ENCODE measurements at regions not wholly inside any gene's neighbourhood (a gene's known extent, or its start where the extent isn't known, plus 50 kb on each side); places are given as distances from the start of the nearest gene placed in this dataset.

- H2BK20ac ChIP-seq (ENCODE audit: low read length) = no peak overlapping the region
- no peak overlapping the region for H3K9ac ChIP-seq (replicated peaks in 1 of 4; ENCODE audit: extremely low read depth in 1 of 4, low read depth in 3 of 4, low read length in 3 of 4)
- no peaks in the 10 kb centered on the region for H3K79me2 ChIP-seq (ENCODE audit: control insufficient read depth in 1 of 2, insufficient read depth in 2 of 2, low read length in 2 of 2)
- H2AFZ ChIP-seq (ENCODE audit: low read length) = no peak overlapping the region
- H3K14ac ChIP-seq (ENCODE audit: insufficient read length) = no peak overlapping the region
- no peak overlapping the region for H2BK5ac ChIP-seq (ENCODE audit: low read depth, low read length)
- no peak overlapping the region for H2BK15ac ChIP-seq (ENCODE audit: low read length)
- no peak overlapping the region for H2AK5ac ChIP-seq (ENCODE audit: low read depth, low read length)
- no peak overlapping the region for H3K56ac ChIP-seq (replicated peaks; ENCODE audit: insufficient read length, low read depth, low read length)
- H3K27ac ChIP-seq (ENCODE audit: low read depth, low read length) = no peak overlapping the region
- H3K4ac ChIP-seq (replicated peaks; ENCODE audit: insufficient read length, low read depth, low read length) = no peak overlapping the region
- H3K36me3 ChIP-seq (ENCODE audit: control insufficient read depth in 2 of 4, insufficient read depth in 4 of 4, low read length in 3 of 4) = no peaks in the 10 kb centered on the region
- no peaks in the 10 kb centered on the region for H3K4me1 ChIP-seq (replicated peaks in 1 of 4; ENCODE audit: control insufficient read depth in 3 of 4, insufficient read depth in 4 of 4, low read length in 3 of 4)
- H3K23ac ChIP-seq (ENCODE audit: insufficient read length) = no peak overlapping the region
- H4K5ac ChIP-seq (ENCODE audit: insufficient read length, low read depth, low read length) = no peak overlapping the region
- POLR2A ChIA-PET (ENCODE audit: partially characterized antibody) = no interaction called here
- no peak overlapping the region for H3K4me2 ChIP-seq (ENCODE audit: insufficient read depth in 1 of 2, low read depth in 2 of 2, low read length in 2 of 2)
- H4K20me1 ChIP-seq (replicated peaks in 1 of 2; ENCODE audit: control insufficient read depth in 1 of 2, insufficient read depth in 2 of 2, low read length in 2 of 2) = no peaks in the 10 kb centered on the region
- no peak overlapping the region for H3K4me3 ChIP-seq (ENCODE audit: extremely low read depth in 1 of 4, insufficient read depth in 2 of 4, low read depth in 3 of 4, low read length in 4 of 4)
- no peaks in the 10 kb centered on the region for H3K79me1 ChIP-seq (ENCODE audit: low read depth, low read length)
- H3K27me3 ChIP-seq (replicated peaks in 1 of 4; ENCODE audit: control insufficient read depth in 3 of 4, extremely low read depth in 1 of 4, insufficient read depth in 3 of 4, low read length in 3 of 4) = no peaks in the 10 kb centered on the region
- no peaks in the 10 kb centered on the region for H3K23me2 ChIP-seq (ENCODE audit: low read depth, low read length)
- H3K18ac ChIP-seq (ENCODE audit: extremely low read depth, low read length) = no peak overlapping the region
- FAIRE-seq (no peak), DNase-seq (ENCODE audit: low read depth in 1 of 2, low spot score in 2 of 2) (no peak)
- H4K91ac ChIP-seq (replicated peaks; ENCODE audit: insufficient read length, low read length) = no peak overlapping the region
- H2BK120ac ChIP-seq (replicated peaks; ENCODE audit: low read depth, low read length) = no peak overlapping the region
- no peak overlapping the region for H4K8ac ChIP-seq (ENCODE audit: extremely low read depth, insufficient read depth, low read length)
- H3K9me3 ChIP-seq (ENCODE audit: insufficient read depth in 2 of 2, low read depth in 1 of 2, low read length in 1 of 2) = no peaks in the 10 kb centered on the region
- CTCF ChIA-PET (ENCODE audit: partially characterized antibody) = interaction anchor here (1.7 kb wide), 1 partner anchor 94 kb away, joined by 4 read pairs; no protein-coding TSS in a partner anchor
- H2BK12ac ChIP-seq (ENCODE audit: low read depth, low read length) = no peak overlapping the region
- TF ChIP-seq POLR2A (IDR thresholded peaks at IDR 0.05; ENCODE audit: control extremely low read depth in 1 of 2, low read depth in 2 of 2, low read length in 2 of 2) = no peak
- no peak for TF ChIP-seq TEAD4 (IDR thresholded peaks at IDR 0.05; ENCODE audit: low read depth, low read length)
- no peak for TF ChIP-seq ZNF274 (IDR thresholded peaks at IDR 0.05; ENCODE audit: borderline replicate concordance, extremely low read depth, low read length)
- TF ChIP-seq PHF8 (conservative IDR thresholded peaks at IDR 0.05; ENCODE audit: low read depth, low read length) = no peak
- no peak for TF ChIP-seq EGR1 (IDR thresholded peaks at IDR 0.05; ENCODE audit: borderline replicate concordance, low read depth, low read length)
- no peak for TF ChIP-seq CTBP2 (IDR thresholded peaks at IDR 0.05; ENCODE audit: borderline replicate concordance, insufficient read depth, insufficient read length, low read length)
- no peak for TF ChIP-seq RFX5 (IDR thresholded peaks at IDR 0.05; ENCODE audit: borderline replicate concordance, low read depth, low read length)
- no peak for TF ChIP-seq POLR2AphosphoS5 (IDR thresholded peaks at IDR 0.05; ENCODE audit: low read depth, low read length)
- no peak for TF ChIP-seq GTF2F1 (IDR thresholded peaks at IDR 0.05; ENCODE audit: borderline replicate concordance, low read depth, low read length)
- TF ChIP-seq KDM4A (IDR thresholded peaks at IDR 0.05; ENCODE audit: low read depth, low read length, severe bottlenecking) = no peak
- no peak for TF ChIP-seq SIN3A (conservative IDR thresholded peaks at IDR 0.05 in 1 of 2, IDR thresholded peaks at IDR 0.05 in 1 of 2; ENCODE audit: low read depth in 1 of 2, low read length in 2 of 2)
- no peak for TF ChIP-seq FOSL1 (IDR thresholded peaks at IDR 0.05; ENCODE audit: insufficient read depth, low read depth, low read length)
- no peak for TF ChIP-seq SP4 (IDR thresholded peaks at IDR 0.05; ENCODE audit: low read length)
- TF ChIP-seq TAF1 (IDR thresholded peaks at IDR 0.05; ENCODE audit: low read depth, low read length) = no peak
- no peak for TF ChIP-seq NANOG (IDR thresholded peaks at IDR 0.05; ENCODE audit: insufficient read depth, low read depth, low read length, poor library complexity, severe bottlenecking)
Observed at GRCh38 chrX:10818651-10819050, 198.3 kb upstream of the MID1 start.
